ENCODE measurements at regions not wholly inside any gene's neighbourhood (a gene's known extent, or its start where the extent isn't known, plus 50 kb on each side); places are given as distances from the start of the nearest gene placed in this dataset.

- Histone ChIP-seq H3K4me3 (no peak overlapping the region), H3K4me1 (no peaks in the 10 kb centered on the region), H3K9me3 (no peaks in the 10 kb centered on the region), H3K27me3 (no peaks in the 10 kb centered on the region), H3K36me3 (no peaks in the 10 kb centered on the region), H3K27ac (no peak overlapping the region)
- intact Hi-C loops (cut with DNase I; ENCODE audit: low total_unique reads) (no loop called here), in situ Hi-C loops (cut with MboI; ENCODE audit: low sequenced_read_pairs in 4 of 4) (loop anchor here in 1 of 4 donors (10.0 kb wide), 1 partner anchor 61 kb away; the partner anchor contains the start of gene GRIN3A)
- DNase-seq (no peak), ATAC-seq (no peak)
- TF ChIP-seq CTCF (IDR thresholded peaks at IDR 0.05 in 4 of 5, conservative IDR thresholded peaks at IDR 0.05 in 1 of 5) (no peak), POLR2A (IDR thresholded peaks at IDR 0.05) (no peak)
These were observed 57.6 kb upstream of the GRIN3A start for GRCh38 chr9:101796044-101796443.

- no peak overlapping the region for H3K4me3 ChIP-seq
- DNase-seq (no peak), ATAC-seq (no peak)
- no peaks in the 10 kb centered on the region for H3K36me3 ChIP-seq
- no peaks in the 10 kb centered on the region for H3K4me1 ChIP-seq
- no peaks in the 10 kb centered on the region for H3K9me3 ChIP-seq
- H3K27ac ChIP-seq = no peak overlapping the region
- H3K27me3 ChIP-seq = no peaks in the 10 kb centered on the region
- in situ Hi-C loops (cut with MboI; ENCODE audit: low sequenced_read_pairs in 4 of 4) = loop anchor here in 1 of 4 donors (10.0 kb wide), 1 partner anchor 60 kb away; the partner anchor contains the start of gene GRIN3A
- no peak for TF ChIP-seq POLR2A (IDR thresholded peaks at IDR 0.05)
- no peak for TF ChIP-seq CTCF (IDR thresholded peaks at IDR 0.05 in 4 of 5, conservative IDR thresholded peaks at IDR 0.05 in 1 of 5)
- intact Hi-C loops (cut with DNase I; ENCODE audit: low total_unique reads) = no loop called here
These were observed 56.7 kb upstream of the GRIN3A start for GRCh38 chr9:101795147-101795546.

- intact Hi-C loops (cut with DNase I; ENCODE audit: low total_unique reads) (no loop called here), in situ Hi-C loops (cut with MboI; ENCODE audit: low sequenced_read_pairs in 4 of 4) (loop anchor here in 1 of 4 donors (10.0 kb wide), 1 partner anchor 58 kb away; the partner anchor contains the start of gene GRIN3A)
- TF ChIP-seq CTCF (IDR thresholded peaks at IDR 0.05 in 4 of 5, conservative IDR thresholded peaks at IDR 0.05 in 1 of 5) (no peak), POLR2A (IDR thresholded peaks at IDR 0.05) (no peak)
- ATAC-seq (no peak), DNase-seq (no peak)
- Histone ChIP-seq H3K36me3 (no peaks in the 10 kb centered on the region), H3K4me1 (no peaks in the 10 kb centered on the region), H3K27me3 (no peaks in the 10 kb centered on the region), H3K4me3 (no peak overlapping the region), H3K9me3 (no peaks in the 10 kb centered on the region), H3K27ac (no peak overlapping the region)
These were observed 54.0 kb upstream of the GRIN3A start for GRCh38 chr9:101792475-101792874.

GRCh38 chr9:101791938-101792337, 53.5 kb upstream of the GRIN3A start:
- no peak for ATAC-seq
- in situ Hi-C loops (cut with MboI; ENCODE audit: low sequenced_read_pairs in 4 of 4) = loop anchor here in 1 of 4 donors (10.0 kb wide), 1 partner anchor 57 kb away; the partner anchor contains the start of gene GRIN3A
- H3K36me3 ChIP-seq = no peaks in the 10 kb centered on the region

More at GRCh38 chr9:101791938-101792337, 53.5 kb upstream of the GRIN3A start:
- intact Hi-C loops (cut with DNase I; ENCODE audit: low total_unique reads) = no loop called here
- TF ChIP-seq CTCF (IDR thresholded peaks at IDR 0.05 in 4 of 5, conservative IDR thresholded peaks at IDR 0.05 in 1 of 5) (no peak), POLR2A (IDR thresholded peaks at IDR 0.05) (no peak)
- no peak for DNase-seq
- H3K4me3 ChIP-seq = no peak overlapping the region
- H3K27ac ChIP-seq = no peak overlapping the region
- no peaks in the 10 kb centered on the region for H3K4me1 ChIP-seq
- no peaks in the 10 kb centered on the region for H3K27me3 ChIP-seq
- H3K9me3 ChIP-seq = no peaks in the 10 kb centered on the region
